GM21737 (cell line): ENCODE measurements at regions not wholly inside any gene's neighbourhood (a gene's known extent, or its start where the extent isn't known, plus 50 kb on each side); places are given as distances from the start of the nearest gene placed in this dataset.
"Not testable (repeated sequence)": the region's sequence is repeated elsewhere in the genome, so short reads cannot be mapped to it uniquely, and the experiment has no call there.

ENCODE experiments used
- ATAC-seq: cut with Tn5 transposase; IDR thresholded peaks from one replicate; pipeline ENCODE4 v1.9.1; 2021; ENCODE audit warnings: mild to moderate bottlenecking, moderate library complexity; ENCODE audit not compliant: unreplicated experiment

DNA sequence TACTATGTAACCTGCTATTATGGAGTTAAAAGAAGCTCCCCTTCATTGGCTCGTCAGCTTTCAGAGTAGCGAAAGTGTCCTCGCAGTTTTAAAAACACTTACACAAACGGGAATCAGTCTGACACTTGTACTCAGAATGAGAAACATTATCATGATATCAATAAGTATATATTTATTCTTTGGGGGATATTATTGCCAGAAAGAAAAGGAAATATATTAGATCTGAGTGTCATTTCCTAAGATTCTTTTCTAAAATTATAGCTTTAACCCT is 584.5 kb downstream of the ZEB2 start:
- ATAC-seq, result no peak

DNA sequence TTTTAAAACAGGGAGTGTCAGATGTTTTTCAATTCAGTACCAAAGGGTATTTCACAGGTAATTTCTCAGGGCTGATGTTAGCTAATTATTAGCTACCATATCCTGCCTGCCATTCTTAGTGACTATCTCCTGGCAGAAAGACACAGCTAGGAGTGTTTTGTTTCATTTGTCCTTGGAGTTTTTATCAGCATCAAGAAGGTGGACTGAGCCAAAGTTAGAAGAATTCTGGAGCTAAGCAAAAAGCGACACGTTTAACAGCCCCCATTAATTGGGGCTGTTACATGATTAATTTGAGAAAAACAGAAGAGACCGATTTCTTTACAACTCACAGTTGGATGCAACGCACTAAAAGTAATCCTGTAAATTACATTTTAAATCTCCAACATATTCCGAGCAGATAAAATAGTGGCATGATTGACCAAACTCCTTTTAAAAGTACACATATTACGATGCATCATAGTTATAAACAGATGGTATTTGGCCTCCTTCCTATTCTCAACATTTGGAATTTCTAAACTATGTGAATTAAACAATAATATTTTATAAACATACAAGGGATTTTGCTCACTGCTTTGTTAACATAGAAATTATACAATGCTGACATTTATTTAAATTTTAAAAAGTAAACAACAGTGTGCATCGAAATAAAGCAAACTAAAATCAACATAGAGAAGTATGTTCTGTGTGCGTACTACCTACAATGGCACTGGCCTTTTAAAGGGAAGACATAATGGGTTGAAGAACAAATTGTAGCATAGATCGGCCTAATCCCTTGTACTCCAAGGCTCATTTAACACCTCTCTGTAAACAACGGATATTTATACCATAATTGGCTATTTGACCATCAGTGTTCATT is 585.1 kb downstream of the ZEB2 start:
- peak; percentile 53 for ATAC-seq

DNA sequence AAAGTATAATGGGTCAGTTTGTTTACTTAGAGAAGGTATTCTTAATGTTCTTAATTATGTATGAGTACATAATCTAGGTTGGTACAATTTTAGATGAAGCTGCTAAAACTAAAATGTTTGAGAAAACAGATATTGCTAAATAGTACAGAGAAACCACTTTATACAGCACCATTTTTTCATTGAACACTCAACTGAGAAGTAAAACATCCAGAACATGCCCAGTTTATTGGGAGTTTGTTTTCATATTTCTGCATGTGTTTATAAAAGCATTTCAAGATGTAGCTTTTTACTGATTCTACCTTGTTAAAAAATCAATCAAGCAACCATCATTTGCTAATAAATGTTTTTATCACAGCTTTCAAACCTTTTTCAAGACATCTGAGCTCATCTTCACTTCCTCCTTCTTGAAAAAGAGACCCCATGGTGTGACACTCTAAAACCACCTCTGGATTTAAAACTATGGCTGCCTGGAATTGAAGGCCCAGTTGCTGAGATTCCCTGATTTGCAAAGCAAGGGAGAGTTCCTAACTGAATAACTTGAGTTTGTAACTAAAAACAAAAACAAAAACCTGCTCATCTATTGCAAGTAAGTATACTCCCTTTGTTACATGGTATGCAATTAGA is 585.9 kb downstream of the ZEB2 start:
- peak; percentile 13 for ATAC-seq

DNA sequence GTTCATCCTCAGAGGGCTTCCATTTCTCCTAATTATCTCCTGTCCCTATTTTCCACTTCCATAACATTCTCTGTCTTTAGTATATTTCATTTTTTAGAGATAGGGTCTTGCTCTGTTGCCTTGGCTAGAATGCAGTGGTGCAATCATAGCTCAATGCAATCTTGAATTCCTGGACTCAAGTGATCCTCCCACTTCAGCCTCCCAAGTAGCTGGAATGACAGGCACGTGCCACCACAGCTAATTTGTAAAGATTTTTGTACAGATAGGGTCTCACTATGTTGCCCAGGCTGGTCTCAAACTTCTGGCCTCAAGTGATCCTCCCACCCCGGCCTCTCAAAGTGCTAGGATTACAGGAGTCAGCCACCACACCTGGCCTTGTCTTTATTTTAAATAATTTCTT is 589.0 kb downstream of the ZEB2 start:
- no peak for ATAC-seq

GRCh38 chr2:143928613-143929012 is 591.3 kb downstream of the ZEB2 start:
- ATAC-seq, result no peak

DNA sequence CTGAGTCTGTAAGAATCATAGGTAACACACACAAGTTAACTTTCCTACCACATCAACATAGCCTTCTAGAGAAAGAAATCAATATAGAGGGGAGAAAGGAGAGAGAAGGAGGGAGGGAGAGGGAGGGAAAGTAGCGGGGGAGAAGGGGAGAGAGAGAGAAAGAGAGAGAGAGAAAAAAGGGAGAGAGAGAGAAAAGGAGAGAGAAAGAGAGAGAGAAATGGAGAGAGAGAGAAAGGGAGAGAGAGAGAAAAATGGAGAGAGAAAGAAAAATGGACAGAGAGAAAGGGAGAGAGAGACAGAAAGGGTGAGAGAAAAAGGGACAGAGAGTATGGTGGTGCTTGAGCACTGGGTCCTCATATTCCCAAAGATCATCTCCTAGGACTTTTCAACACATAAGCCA is 591.7 kb downstream of the ZEB2 start:
- no peak for ATAC-seq

GRCh38 chr2:143926736-143927135 is 593.2 kb downstream of the ZEB2 start:
- no peak for ATAC-seq

- not testable (repeated sequence) for ATAC-seq
Measured at GRCh38 chr2:143922261-143922830, 597.6 kb downstream of the ZEB2 start.

- ATAC-seq, result no peak
Measured at GRCh38 chr2:143918465-143918989, 601.4 kb downstream of the ZEB2 start.

- no peak for ATAC-seq
Measured at GRCh38 chr2:143916781-143917180, 603.1 kb downstream of the ZEB2 start.

- ATAC-seq, result no peak
Measured at GRCh38 chr2:143909577-143910353, 610.2 kb downstream of the ZEB2 start.

GRCh38 chr2:143908843-143909242 is 611.1 kb downstream of the ZEB2 start:
- no peak for ATAC-seq

GRCh38 chr2:143907801-143908200 is 612.1 kb downstream of the ZEB2 start:
- no peak for ATAC-seq

DNA sequence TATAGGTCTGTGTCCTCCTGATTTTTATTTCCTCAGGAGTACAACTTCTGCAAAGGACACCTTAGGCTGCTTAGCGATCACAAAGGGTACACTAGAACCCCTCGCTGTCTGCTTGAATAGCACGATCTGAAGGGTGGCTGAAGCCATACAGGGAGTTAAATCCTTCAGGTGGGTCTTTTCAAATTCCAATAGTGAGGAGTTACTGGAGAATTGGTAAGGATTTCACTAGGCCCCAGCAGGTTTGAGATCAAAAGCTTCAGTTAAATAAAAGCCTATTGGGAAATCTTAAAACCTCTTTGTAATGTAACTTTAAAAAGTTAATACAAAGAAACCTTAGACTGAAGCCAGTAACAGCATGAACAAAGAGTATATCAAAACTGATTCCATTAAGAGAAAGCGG is 613.1 kb downstream of the ZEB2 start:
- no peak for ATAC-seq

- no peak for ATAC-seq
Measured at GRCh38 chr2:143905587-143905986, 614.3 kb downstream of the ZEB2 start.

DNA sequence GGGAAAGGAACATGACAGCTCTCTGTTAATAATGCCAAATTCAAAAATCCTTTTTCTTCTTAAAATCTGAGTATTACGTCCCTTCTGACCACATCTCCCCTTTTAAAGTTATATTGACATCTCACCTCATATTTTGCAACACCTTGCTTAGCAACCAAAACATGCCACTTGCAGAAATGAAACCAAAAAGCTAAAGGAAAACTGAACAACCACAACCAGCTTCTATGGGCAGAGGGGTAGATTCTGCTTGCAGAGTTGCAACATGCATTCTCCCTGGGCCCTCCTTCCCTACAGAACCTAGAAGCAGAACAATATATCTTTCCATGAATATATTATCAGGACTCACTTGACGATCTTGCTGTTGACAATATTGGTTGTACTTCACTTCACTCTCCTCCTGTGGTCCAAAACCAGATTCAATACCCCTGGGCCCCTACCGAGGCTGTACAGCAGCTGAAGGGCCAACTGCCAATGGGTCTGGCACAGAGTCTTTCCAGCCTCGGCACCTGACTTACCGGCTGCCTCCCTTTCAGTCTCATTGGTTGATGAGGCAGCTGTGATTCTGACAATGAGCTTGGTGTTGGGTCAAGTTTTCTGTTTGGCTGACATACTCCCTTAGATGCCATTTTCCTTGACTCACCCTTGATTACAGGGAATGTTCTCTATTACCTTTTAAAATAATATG is 616.6 kb downstream of the ZEB2 start:
- ATAC-seq, result no peak

DNA sequence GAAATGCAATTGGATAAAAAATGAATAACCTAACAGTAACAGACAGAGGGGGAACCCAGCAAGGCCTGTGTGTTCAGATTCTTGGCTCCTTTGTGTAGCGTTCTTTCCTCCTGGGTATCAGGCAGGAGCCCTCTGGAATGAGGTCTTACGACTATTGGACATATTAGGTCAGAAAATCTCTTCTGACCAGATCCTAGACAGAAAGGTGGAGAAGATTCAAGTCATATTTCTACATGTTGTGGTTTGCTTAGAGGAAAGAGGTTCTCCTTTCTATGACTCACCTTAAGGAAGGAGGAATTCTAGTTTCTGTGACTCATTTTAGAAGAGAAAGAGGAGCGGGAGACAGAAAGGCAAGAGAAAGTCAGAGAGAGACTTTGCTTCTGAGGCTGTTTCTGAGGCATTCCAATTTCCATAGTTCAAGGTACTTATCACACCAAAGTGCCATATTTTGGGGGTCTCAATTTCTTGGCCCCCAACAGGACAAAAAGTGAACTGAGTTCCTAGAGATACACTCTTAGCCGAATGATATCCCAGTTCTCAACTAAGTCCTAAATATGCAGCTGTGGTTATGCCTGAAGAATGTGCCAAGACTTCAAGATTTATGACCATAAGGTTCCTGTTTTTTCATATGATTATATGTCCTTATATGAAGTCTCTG is 618.6 kb downstream of the ZEB2 start:
- ATAC-seq, result no peak

- ATAC-seq, result no peak
Measured at GRCh38 chr2:143899987-143900386, 619.9 kb downstream of the ZEB2 start.

- no peak for ATAC-seq
Measured at GRCh38 chr2:143893371-143893770, 626.5 kb downstream of the ZEB2 start.

GRCh38 chr2:143891879-143892308 is 628.0 kb downstream of the ZEB2 start:
- no peak for ATAC-seq
